ENCODE measurements at regions not wholly inside any gene's neighbourhood (a gene's known extent, or its start where the extent isn't known, plus 50 kb on each side); places are given as distances from the start of the nearest gene placed in this dataset.

- intact Hi-C loops (cut with DNase I) = no loop called here
- 74 to 82% (median 80%) methylated on average over 6 of the region's 6 CpGs for WGBS, 4 donors
- Histone ChIP-seq H3K36me3 (replicated peaks in 1 of 2) (no peaks in the 10 kb centered on the region), H3K27me3 (no peaks in the 10 kb centered on the region), H3K9me3 (replicated peaks in 1 of 3) (no peaks in the 10 kb centered on the region), H3K4me3 (no peak overlapping the region), H3K27ac (no peak overlapping the region), H3K4me1 (replicated peaks in 1 of 2) (no peaks in the 10 kb centered on the region)
- TF ChIP-seq, protein P1, sequence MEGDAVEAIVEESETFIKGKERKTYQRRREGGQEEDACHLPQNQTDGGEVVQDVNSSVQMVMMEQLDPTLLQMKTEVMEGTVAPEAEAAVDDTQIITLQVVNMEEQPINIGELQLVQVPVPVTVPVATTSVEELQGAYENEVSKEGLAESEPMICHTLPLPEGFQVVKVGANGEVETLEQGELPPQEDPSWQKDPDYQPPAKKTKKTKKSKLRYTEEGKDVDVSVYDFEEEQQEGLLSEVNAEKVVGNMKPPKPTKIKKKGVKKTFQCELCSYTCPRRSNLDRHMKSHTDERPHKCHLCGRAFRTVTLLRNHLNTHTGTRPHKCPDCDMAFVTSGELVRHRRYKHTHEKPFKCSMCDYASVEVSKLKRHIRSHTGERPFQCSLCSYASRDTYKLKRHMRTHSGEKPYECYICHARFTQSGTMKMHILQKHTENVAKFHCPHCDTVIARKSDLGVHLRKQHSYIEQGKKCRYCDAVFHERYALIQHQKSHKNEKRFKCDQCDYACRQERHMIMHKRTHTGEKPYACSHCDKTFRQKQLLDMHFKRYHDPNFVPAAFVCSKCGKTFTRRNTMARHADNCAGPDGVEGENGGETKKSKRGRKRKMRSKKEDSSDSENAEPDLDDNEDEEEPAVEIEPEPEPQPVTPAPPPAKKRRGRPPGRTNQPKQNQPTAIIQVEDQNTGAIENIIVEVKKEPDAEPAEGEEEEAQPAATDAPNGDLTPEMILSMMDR (IDR thresholded peaks at IDR 0.05) = no peak
- TF ChIP-seq POLR2A (IDR thresholded peaks at IDR 0.05) = no peak
- DNase-seq = no peak
Observed at GRCh38 chr2:16397681-16398475, 267.8 kb downstream of the CYRIA start.

GRCh38 chr2:16396986-16397385, 268.6 kb downstream of the CYRIA start:
- Histone ChIP-seq H3K27ac (no peak overlapping the region), H3K4me1 (replicated peaks in 1 of 2) (no peaks in the 10 kb centered on the region), H3K9me3 (replicated peaks in 1 of 3) (no peaks in the 10 kb centered on the region), H3K4me3 (no peak overlapping the region), H3K36me3 (replicated peaks in 1 of 2) (no peaks in the 10 kb centered on the region), H3K27me3 (no peaks in the 10 kb centered on the region)
- 86 to 94% (median 92%) methylated on average over 3 of the region's 3 CpGs for WGBS, 4 donors
- no peak for DNase-seq
- intact Hi-C loops (cut with DNase I) = no loop called here
- TF ChIP-seq POLR2A (IDR thresholded peaks at IDR 0.05) = no peak
- TF ChIP-seq, protein P1 (IDR thresholded peaks at IDR 0.05) = no peak

- no peak for DNase-seq
- Histone ChIP-seq H3K4me3 (no peak overlapping the region), H3K9me3 (replicated peaks in 1 of 3) (no peaks in the 10 kb centered on the region), H3K27ac (no peak overlapping the region), H3K36me3 (replicated peaks in 1 of 2) (no peaks in the 10 kb centered on the region), H3K27me3 (no peaks in the 10 kb centered on the region), H3K4me1 (replicated peaks in 1 of 2) (no peaks in the 10 kb centered on the region)
- TF ChIP-seq POLR2A (IDR thresholded peaks at IDR 0.05) = no peak
- TF ChIP-seq, protein P1 (IDR thresholded peaks at IDR 0.05) = no peak
- intact Hi-C loops (cut with DNase I) = no loop called here
- WGBS, 4 donors = 84 to 91% (median 87%) methylated on average over 10 of the region's 10 CpGs
Observed at GRCh38 chr2:16396171-16396570, 269.5 kb downstream of the CYRIA start.

- 90 to 100% (median 93%) methylated on average over 1 of the region's 1 CpG for WGBS, 4 donors
- no peaks in the 10 kb centered on the region for H3K27me3 ChIP-seq
- no peak for DNase-seq
- no peaks in the 10 kb centered on the region for H3K9me3 ChIP-seq (replicated peaks in 1 of 3)
- TF ChIP-seq, protein P1 (IDR thresholded peaks at IDR 0.05) = no peak
- TF ChIP-seq POLR2A (IDR thresholded peaks at IDR 0.05) = no peak
- H3K4me3 ChIP-seq = no peak overlapping the region
- H3K27ac ChIP-seq = no peak overlapping the region
- intact Hi-C loops (cut with DNase I) = no loop called here
- no peaks in the 10 kb centered on the region for H3K36me3 ChIP-seq (replicated peaks in 1 of 2)
- H3K4me1 ChIP-seq (replicated peaks in 1 of 2) = no peaks in the 10 kb centered on the region
Observed at GRCh38 chr2:16395601-16396000, 270.0 kb downstream of the CYRIA start.
